ENCODE measurements at regions not wholly inside any gene's neighbourhood (a gene's known extent, or its start where the extent isn't known, plus 50 kb on each side); places are given as distances from the start of the nearest gene placed in this dataset.

DNA sequence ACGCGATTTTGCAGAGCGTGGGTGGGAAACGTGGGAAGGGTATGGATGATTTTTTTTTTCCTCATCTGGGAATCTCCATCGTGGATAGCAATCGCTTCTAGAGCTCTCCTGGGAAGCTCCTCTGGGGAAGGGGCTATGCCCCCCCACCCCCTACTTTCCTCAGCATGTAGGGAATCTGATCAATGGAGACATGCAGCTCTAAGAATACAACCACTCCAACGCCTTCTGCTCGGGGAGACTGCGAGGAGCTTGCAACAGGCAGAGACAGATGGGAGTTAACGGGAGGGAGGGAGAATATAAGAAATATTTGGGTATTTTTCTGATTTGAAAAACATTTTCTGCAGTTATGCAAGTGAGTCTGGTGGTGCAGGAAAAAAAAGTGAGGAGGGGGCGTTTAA is 104.6 kb upstream of the HSD17B12 start:
- peaks cover 27 to 66% of the 10 kb centered on the region in 2 donors for H3K27me3 ChIP-seq
- intact Hi-C loops (cut with DNase I; ENCODE audit: low total_unique reads): no loop called here
- H3K4me3 ChIP-seq: peak overlapping the region in 1 of 2 donors; percentile 19
- H3K36me3 ChIP-seq: no peaks in the 10 kb centered on the region
- TF ChIP-seq POLR2A (IDR thresholded peaks at IDR 0.05): no peak
- TF ChIP-seq, protein P1, sequence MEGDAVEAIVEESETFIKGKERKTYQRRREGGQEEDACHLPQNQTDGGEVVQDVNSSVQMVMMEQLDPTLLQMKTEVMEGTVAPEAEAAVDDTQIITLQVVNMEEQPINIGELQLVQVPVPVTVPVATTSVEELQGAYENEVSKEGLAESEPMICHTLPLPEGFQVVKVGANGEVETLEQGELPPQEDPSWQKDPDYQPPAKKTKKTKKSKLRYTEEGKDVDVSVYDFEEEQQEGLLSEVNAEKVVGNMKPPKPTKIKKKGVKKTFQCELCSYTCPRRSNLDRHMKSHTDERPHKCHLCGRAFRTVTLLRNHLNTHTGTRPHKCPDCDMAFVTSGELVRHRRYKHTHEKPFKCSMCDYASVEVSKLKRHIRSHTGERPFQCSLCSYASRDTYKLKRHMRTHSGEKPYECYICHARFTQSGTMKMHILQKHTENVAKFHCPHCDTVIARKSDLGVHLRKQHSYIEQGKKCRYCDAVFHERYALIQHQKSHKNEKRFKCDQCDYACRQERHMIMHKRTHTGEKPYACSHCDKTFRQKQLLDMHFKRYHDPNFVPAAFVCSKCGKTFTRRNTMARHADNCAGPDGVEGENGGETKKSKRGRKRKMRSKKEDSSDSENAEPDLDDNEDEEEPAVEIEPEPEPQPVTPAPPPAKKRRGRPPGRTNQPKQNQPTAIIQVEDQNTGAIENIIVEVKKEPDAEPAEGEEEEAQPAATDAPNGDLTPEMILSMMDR (IDR thresholded peaks at IDR 0.05): no peak
- peaks cover 0 to 32% of the 10 kb centered on the region in 2 donors for H3K4me1 ChIP-seq
- no peak for DNase-seq
- H3K27ac ChIP-seq: no peak overlapping the region
- H3K9me3 ChIP-seq: no peaks in the 10 kb centered on the region

DNA sequence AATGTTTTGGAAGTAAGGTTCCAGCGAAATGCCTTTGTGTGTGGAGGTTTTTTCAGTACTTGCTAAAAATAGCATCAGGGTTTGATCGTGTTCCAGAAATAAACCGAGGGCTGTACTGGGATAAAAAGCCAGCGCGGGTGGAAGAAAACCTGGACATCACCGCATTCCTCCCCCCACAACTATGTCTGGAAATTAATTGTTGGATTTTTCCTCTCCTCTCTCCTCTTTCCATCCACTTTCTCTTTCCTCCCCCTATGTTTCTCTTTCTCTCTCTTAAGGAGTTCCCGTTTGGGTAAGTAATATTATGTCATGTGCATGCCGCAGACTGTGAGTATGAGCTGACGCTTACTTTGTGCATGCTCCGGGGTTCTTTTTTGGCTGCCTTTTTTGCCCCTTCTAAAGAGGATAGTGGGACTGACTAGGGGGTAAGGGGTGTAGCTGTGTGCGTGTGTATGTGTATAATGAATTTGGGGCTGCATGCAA is 104.2 kb upstream of the HSD17B12 start:
- H3K36me3 ChIP-seq: no peaks in the 10 kb centered on the region
- peaks cover 27 to 66% of the 10 kb centered on the region in 2 donors for H3K27me3 ChIP-seq
- intact Hi-C loops (cut with DNase I; ENCODE audit: low total_unique reads): no loop called here
- H3K9me3 ChIP-seq: no peaks in the 10 kb centered on the region
- peaks cover 0 to 32% of the 10 kb centered on the region in 2 donors for H3K4me1 ChIP-seq
- no peak overlapping the region for H3K4me3 ChIP-seq
- DNase-seq: no peak
- TF ChIP-seq POLR2A (IDR thresholded peaks at IDR 0.05): no peak
- TF ChIP-seq, protein P1 (IDR thresholded peaks at IDR 0.05): no peak
- H3K27ac ChIP-seq: no peak overlapping the region

DNA sequence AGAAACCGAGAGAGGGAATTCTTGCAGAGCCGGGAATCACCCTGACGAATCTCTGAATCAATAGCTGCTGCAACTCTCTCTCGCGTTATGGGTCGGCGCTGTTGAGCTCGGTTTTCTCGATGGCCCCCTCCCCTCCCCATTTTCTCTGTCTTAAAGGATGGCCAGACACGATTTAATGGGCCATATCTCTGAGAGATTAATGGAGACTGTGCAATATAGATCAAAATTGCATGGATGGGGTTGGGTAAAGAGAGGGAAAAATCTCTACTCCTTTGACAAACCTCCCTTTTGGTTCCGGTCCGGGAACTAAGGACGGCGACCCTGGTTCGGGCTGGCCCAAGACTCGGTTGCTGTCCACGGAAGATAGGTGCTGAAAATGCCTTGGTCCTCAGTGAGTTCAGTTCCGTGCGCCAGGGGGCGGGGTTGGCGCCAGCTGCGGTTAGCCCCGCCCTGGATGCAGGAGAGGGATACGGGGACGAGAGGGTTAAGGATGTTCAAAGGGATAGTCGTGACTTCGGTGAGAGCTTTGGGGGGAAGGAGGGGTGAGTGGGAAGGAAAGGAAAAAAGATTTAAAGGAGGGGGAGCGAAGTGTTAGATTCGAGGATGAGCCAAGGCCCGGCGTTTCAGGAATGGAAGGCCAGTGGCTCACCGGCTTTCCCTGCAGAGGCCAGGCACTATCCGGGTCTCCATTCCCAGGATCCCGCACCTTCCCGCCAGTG is 103.6 kb upstream of the HSD17B12 start:
- Histone ChIP-seq H3K27ac (no peak overlapping the region), H3K27me3 (peaks cover 27 to 69% of the 10 kb centered on the region in 2 donors), H3K4me1 (peaks cover 0 to 32% of the 10 kb centered on the region in 2 donors), H3K36me3 (no peaks in the 10 kb centered on the region), H3K4me3 (no peak overlapping the region), H3K9me3 (no peaks in the 10 kb centered on the region)
- no peak for DNase-seq
- intact Hi-C loops (cut with DNase I; ENCODE audit: low total_unique reads): no loop called here
- TF ChIP-seq POLR2A (IDR thresholded peaks at IDR 0.05): no peak
- TF ChIP-seq, protein P1 (IDR thresholded peaks at IDR 0.05): peak in 1 of 4 experiments; percentile 5

DNA sequence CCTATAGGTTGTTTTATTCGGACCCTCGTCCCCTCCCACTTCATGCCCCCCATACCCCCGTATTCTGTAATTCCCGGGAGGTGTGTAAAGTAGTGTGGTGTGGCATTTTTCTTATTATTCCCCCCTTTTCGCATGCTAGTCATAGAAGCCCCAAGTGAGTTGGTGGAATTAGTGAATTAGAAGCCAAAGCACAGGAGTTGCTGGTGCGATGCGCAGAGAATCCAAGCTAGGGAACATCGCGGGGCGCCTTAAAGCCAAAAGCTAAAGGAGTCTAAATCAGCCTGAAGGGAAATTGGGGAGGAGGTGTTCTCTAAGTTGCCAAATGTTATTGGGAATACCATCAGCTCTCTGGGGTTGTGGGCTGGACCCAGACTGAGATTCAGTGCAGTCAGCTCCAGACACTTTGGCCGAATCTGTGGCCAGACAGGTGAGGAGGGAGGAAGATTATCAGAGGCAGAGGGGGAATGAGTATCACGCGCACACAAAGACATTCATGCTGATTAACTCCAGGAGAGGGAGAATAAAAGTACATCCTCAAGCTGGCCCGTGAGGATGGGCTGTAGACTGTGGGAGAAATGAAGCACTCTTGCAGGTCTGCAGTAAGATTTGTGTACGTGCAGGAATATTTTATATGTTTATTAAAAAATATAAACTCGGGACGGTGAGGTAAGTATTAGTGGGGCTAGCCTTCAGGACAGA is 102.8 kb upstream of the HSD17B12 start:
- DNase-seq: no peak
- H3K4me1 ChIP-seq: peaks cover 0 to 32% of the 10 kb centered on the region in 2 donors
- H3K4me3 ChIP-seq: no peak overlapping the region
- H3K9me3 ChIP-seq: no peaks in the 10 kb centered on the region
- intact Hi-C loops (cut with DNase I; ENCODE audit: low total_unique reads): no loop called here
- no peak for TF ChIP-seq POLR2A (IDR thresholded peaks at IDR 0.05)
- TF ChIP-seq, protein P1 (IDR thresholded peaks at IDR 0.05): no peak
- peaks cover 27 to 69% of the 10 kb centered on the region in 2 donors for H3K27me3 ChIP-seq
- H3K36me3 ChIP-seq: no peaks in the 10 kb centered on the region
- no peak overlapping the region for H3K27ac ChIP-seq
